ENCODE measurements at regions not wholly inside any gene's neighbourhood (a gene's known extent, or its start where the extent isn't known, plus 50 kb on each side); places are given as distances from the start of the nearest gene placed in this dataset.

DNA sequence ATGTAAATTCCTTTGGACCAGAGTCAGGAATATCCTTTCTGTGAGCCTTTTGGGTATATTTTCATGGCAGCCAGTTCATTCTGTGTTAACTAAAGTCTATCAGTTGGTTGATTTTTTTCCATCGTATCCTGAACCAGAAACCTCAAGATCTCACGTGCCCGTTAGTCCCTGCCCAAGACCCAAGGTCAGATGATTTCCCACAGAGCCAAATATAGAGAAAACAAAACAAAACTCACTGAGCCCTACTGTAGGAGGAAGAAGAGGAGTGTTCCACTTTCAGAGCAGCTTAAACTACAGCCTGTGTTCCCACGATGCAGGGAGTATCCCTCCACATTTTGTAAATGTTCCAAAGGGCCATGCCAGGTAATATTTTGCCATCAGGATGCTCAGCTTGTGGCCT lies 96.0 kb upstream of the ADO start:
- no peak for TF ChIP-seq CTCF (IDR thresholded peaks at IDR 0.05)
- TF ChIP-seq POLR2A (IDR thresholded peaks at IDR 0.05) = no peak

Measured in Peyer's patch (tissue), 4 donors.